ENCODE measurements at regions not wholly inside any gene's neighbourhood (a gene's known extent, or its start where the extent isn't known, plus 50 kb on each side); places are given as distances from the start of the nearest gene placed in this dataset.

- no peak for TF ChIP-seq REST (IDR thresholded peaks at IDR 0.05; ENCODE audit: insufficient read depth in 1 of 2, low read depth in 2 of 2, low read length in 2 of 2)
These were observed 1822.0 kb upstream of the SEL1L start for GRCh38 chr14:83355609-83356008.

DNA sequence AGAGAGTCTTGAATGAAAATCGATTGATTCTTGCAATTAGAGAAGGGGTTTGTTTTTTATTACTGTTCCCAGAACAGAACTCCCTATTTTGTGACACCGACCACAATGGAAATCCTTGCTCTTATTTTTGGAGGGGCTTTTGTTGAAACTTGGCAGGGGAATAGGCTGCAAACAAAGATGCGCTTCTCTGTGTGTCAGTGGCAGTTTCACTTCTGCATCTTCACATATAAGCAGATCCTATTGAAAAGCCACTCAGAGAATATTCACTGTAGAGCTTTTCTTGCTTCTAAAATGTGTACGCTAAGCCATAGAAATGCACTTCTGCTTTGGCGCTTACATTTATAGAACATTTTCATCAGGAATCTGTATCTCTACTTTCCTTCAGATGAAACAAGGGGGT is 1822.4 kb upstream of the SEL1L start:
- TF ChIP-seq POLR2AphosphoS5 (IDR thresholded peaks at IDR 0.05; ENCODE audit: low read depth, low read length): no peak
- no peak for TF ChIP-seq TAF1 (IDR thresholded peaks at IDR 0.05; ENCODE audit: borderline replicate concordance, insufficient read depth, low read length)
- no peak for TF ChIP-seq SIN3A (IDR thresholded peaks at IDR 0.05; ENCODE audit: borderline replicate concordance, insufficient read depth, low read length)
- TF ChIP-seq FOXP2 (optimal IDR thresholded peaks at IDR 0.05; ENCODE audit: borderline replicate concordance, extremely low read depth, extremely low read length, insufficient read depth): no peak
- no peak for TF ChIP-seq REST (IDR thresholded peaks at IDR 0.05; ENCODE audit: insufficient read depth in 1 of 2, low read depth in 2 of 2, low read length in 2 of 2)

DNA sequence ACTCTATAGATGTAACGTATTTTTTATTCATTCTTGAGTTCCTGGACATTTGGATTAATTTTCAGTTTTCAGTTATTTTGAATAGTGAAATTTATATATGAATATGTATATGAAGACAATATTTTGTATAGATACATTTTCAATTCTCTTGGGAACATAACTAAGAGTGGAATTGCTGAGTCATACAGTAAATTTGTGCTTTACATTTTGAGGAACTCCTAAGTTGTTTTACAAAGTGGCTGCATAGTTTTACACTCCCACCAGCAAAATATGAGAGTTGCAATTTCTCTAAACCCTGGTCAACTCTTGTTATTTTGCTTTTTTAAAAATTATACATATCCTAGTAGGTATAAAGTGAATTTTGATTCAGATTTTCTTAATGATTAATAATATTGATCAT is 1838.6 kb upstream of the SEL1L start:
- TF ChIP-seq TAF1 (IDR thresholded peaks at IDR 0.05; ENCODE audit: borderline replicate concordance, insufficient read depth, low read length) (no peak), POLR2AphosphoS5 (IDR thresholded peaks at IDR 0.05; ENCODE audit: low read depth, low read length) (no peak), REST (IDR thresholded peaks at IDR 0.05; ENCODE audit: insufficient read depth in 1 of 2, low read depth in 2 of 2, low read length in 2 of 2) (no peak), SIN3A (IDR thresholded peaks at IDR 0.05; ENCODE audit: borderline replicate concordance, insufficient read depth, low read length) (no peak), FOXP2 (optimal IDR thresholded peaks at IDR 0.05; ENCODE audit: borderline replicate concordance, extremely low read depth, extremely low read length, insufficient read depth) (no peak)

- TF ChIP-seq FOXP2 (optimal IDR thresholded peaks at IDR 0.05; ENCODE audit: borderline replicate concordance, extremely low read depth, extremely low read length, insufficient read depth) (no peak), POLR2AphosphoS5 (IDR thresholded peaks at IDR 0.05; ENCODE audit: low read depth, low read length) (no peak), TAF1 (IDR thresholded peaks at IDR 0.05; ENCODE audit: borderline replicate concordance, insufficient read depth, low read length) (no peak), SIN3A (IDR thresholded peaks at IDR 0.05; ENCODE audit: borderline replicate concordance, insufficient read depth, low read length) (no peak), REST (IDR thresholded peaks at IDR 0.05; ENCODE audit: insufficient read depth in 1 of 2, low read depth in 2 of 2, low read length in 2 of 2) (no peak)
These were observed 1845.8 kb upstream of the SEL1L start for GRCh38 chr14:83379436-83379835.

- TF ChIP-seq TAF1 (IDR thresholded peaks at IDR 0.05; ENCODE audit: borderline replicate concordance, insufficient read depth, low read length): no peak
- no peak for TF ChIP-seq FOXP2 (optimal IDR thresholded peaks at IDR 0.05; ENCODE audit: borderline replicate concordance, extremely low read depth, extremely low read length, insufficient read depth)
- TF ChIP-seq SIN3A (IDR thresholded peaks at IDR 0.05; ENCODE audit: borderline replicate concordance, insufficient read depth, low read length): no peak
- no peak for TF ChIP-seq POLR2AphosphoS5 (IDR thresholded peaks at IDR 0.05; ENCODE audit: low read depth, low read length)
- TF ChIP-seq REST (IDR thresholded peaks at IDR 0.05; ENCODE audit: insufficient read depth in 1 of 2, low read depth in 2 of 2, low read length in 2 of 2): no peak
These were observed 1850.6 kb upstream of the SEL1L start for GRCh38 chr14:83384253-83384652.
